ENCODE measurements at regions not wholly inside any gene's neighbourhood (a gene's known extent, or its start where the extent isn't known, plus 50 kb on each side); places are given as distances from the start of the nearest gene placed in this dataset.

DNA sequence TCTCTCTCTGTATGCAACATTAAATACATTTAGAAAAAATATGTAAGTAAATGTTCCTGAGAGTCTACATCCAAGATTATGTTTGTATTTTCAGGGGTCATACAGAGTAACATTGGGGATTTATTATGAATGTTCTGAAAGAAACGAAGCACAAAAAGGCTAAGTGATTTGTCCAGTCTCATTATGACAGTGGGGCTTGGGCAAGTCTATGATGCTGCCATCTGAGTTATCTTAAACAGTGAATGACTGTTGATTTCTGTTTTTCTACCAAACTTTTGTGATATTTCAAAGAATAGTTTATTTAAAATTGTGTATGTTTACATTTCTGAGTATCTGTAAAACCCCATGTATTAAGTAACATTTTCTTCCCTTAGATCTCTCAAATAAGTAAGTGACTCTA is 481.2 kb upstream of the ZNF717 start:
- DNase-seq (ENCODE audit: extremely low read depth, low read depth), result no peak
- TF ChIP-seq, protein P1, sequence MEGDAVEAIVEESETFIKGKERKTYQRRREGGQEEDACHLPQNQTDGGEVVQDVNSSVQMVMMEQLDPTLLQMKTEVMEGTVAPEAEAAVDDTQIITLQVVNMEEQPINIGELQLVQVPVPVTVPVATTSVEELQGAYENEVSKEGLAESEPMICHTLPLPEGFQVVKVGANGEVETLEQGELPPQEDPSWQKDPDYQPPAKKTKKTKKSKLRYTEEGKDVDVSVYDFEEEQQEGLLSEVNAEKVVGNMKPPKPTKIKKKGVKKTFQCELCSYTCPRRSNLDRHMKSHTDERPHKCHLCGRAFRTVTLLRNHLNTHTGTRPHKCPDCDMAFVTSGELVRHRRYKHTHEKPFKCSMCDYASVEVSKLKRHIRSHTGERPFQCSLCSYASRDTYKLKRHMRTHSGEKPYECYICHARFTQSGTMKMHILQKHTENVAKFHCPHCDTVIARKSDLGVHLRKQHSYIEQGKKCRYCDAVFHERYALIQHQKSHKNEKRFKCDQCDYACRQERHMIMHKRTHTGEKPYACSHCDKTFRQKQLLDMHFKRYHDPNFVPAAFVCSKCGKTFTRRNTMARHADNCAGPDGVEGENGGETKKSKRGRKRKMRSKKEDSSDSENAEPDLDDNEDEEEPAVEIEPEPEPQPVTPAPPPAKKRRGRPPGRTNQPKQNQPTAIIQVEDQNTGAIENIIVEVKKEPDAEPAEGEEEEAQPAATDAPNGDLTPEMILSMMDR (IDR thresholded peaks at IDR 0.05; ENCODE audit: low read depth, low read length), result no peak

DNA sequence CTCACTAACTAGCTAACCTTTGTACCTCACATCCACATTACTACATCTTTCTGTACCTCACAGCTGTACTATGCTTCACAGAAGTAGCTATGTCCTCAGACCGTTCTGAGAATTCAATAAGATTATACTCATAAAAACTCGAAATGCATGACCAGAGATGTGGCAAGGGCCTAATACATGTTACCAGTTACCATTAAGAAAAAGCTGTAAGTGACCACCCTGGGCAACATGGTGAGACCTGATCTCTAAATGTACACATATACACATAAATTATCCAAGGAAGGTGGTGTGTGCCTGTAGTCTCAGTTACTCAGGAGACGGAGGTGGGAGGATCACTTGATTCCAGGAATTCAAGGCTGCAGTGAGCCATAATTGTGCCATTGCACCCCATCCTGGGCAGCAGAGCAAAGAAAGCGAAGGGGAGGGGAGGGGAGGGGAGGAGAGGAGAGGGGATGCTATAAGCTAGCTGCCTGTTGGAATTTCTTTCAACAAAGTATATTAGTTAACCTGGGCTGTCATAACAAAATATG is 482.6 kb upstream of the ZNF717 start:
- no peak for DNase-seq (ENCODE audit: extremely low read depth, low read depth)
- TF ChIP-seq, protein P1 (IDR thresholded peaks at IDR 0.05; ENCODE audit: low read depth, low read length), result no peak

DNA sequence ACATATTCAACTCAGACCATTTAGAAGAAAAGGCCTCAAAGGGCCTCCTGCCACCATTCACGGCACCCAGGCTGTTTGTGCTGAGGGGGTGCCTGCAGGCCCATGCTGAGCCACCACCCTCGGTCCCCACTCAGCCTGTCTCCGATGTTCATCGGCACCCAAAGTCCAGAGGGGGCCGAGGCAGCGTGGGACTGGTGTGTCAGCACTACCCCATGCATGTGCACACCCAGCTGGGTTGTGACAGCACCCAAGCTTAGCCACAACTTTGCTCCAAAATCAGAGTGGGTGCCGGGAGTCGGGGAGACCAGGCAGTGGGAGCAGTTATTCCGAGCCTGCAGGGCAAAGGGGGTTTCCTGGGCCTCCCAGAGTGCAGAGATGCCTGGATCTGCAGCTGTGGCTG is 508.5 kb upstream of the ZNF717 start:
- no peak for DNase-seq (ENCODE audit: extremely low read depth, low read depth)
- TF ChIP-seq, protein P1 (IDR thresholded peaks at IDR 0.05; ENCODE audit: low read depth, low read length), result no peak

DNA sequence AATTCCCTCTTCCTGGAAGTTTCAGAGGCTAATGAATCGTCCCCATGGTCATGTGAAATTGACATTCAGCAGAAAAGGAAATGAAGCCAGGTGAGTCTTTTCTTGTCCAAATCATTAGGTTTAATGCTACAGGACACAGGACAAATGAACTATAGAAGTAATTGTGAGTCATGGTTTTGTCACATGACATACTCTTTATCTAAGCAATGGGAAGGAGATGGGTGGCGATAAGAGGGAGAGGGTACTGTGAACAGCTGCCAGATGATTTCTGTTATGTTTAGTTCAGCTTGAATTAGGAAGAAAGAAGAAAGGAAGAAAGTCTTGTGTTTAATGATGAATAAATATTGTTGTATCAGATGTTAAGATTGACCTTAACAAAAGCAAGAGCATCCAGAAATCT is 515.4 kb upstream of the ZNF717 start:
- no peak for DNase-seq (ENCODE audit: extremely low read depth, low read depth)
- TF ChIP-seq, protein P1 (IDR thresholded peaks at IDR 0.05; ENCODE audit: low read depth, low read length), result no peak

DNA sequence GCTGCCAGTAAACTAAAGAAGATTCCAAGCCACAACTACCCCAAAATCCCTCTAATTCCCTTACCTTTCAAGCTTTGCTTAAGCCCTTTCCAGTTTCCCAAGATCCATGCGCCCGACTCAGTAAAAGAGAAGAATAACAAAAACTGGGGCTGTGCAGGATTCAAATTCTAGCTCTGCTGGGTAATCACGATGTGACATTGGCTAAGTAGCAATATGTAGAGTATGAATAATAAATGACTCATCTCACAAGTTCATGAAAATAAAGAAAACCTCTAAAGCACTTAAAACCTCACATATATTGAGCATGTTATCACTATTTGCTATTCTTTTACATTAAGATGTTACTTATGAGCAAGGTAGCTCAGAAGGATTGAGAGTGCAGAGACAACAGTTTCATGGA is 522.2 kb upstream of the ZNF717 start:
- TF ChIP-seq, protein P1 (IDR thresholded peaks at IDR 0.05; ENCODE audit: low read depth, low read length), result no peak
- DNase-seq (ENCODE audit: extremely low read depth, low read depth), result no peak

DNA sequence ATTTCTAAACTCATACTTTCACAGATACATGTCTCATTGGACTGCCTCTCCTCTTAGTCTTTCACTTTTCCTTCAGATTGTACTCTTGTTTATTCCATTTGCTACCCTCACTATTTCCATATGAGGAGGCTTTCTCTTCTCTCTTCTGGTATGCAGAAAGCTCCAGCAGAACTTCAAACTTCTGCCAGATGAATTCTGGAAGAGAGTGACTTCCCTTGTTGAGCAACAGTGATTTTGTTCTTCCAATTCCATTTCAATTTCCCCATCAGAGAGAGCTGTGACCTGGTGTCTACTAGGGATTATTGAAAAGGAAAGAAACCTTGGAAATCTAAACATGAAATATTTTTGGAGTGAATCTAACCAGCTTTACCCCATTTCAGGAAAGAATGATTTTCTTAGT is 523.2 kb upstream of the ZNF717 start:
- peak; percentile 3 for DNase-seq (ENCODE audit: extremely low read depth, low read depth)
- TF ChIP-seq, protein P1 (IDR thresholded peaks at IDR 0.05; ENCODE audit: low read depth, low read length), result no peak

DNA sequence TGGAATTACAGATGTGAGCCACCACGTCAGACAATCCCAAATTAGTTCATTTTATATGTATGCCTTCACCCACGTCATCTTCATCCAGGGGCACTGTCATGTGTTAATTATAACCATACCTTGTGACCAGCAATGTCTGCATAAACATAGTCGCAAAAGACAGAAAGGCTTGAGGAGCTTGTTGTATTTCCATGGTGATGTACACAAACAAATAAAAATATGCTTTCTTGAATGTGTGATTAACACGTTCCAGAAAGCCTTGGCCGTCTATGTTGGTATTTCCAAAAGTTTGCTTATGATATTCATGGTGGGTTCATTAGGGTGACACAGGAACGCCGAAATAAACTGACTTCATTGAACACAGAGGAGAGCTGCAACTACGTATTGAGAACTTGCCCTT is 524.7 kb upstream of the ZNF717 start:
- TF ChIP-seq, protein P1 (IDR thresholded peaks at IDR 0.05; ENCODE audit: low read depth, low read length), result no peak
- DNase-seq (ENCODE audit: extremely low read depth, low read depth), result no peak

All from AG09319 (cell line).